GM18505 (cell line): ENCODE measurements at regions not wholly inside any gene's neighbourhood (a gene's known extent, or its start where the extent isn't known, plus 50 kb on each side); places are given as distances from the start of the nearest gene placed in this dataset.
"Not testable (repeated sequence)": the region's sequence is repeated elsewhere in the genome, so short reads cannot be mapped to it uniquely, and the experiment has no call there.

Source experiments
- ATAC-seq: cut with Tn5 transposase; IDR thresholded peaks from one replicate; pipeline ENCODE4 v1.9.1; 2021; ENCODE audit not compliant: unreplicated experiment
- POLR2A ChIP-seq: IDR thresholded peaks from 4 replicates; pipeline ENCODE4 v1.6.1; 2011; ENCODE audit warnings: borderline replicate concordance; ENCODE audit not compliant: insufficient read depth, insufficient read length; ENCODE audit errors: extremely low read depth

DNA sequence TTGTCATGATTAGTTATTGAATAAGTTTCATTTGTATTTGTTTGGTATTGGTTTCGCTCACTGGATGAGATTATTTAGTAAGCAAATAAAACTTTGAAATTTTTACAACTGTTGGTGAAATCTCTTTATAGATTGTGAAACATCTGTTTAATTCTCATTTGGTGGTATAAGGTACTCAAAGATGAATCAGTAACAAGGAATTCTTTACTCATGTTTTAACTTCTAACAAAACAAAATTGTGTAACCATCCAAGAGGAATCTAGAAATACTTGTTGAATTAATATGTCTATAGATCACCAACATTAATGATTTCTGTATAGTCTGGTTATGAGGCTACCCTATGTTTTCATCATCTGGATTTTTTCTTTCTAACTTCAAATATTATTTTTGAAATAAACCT lies 62.8 kb upstream of the USP25 start:
- TF ChIP-seq POLR2A = no peak
- ATAC-seq = no peak

DNA sequence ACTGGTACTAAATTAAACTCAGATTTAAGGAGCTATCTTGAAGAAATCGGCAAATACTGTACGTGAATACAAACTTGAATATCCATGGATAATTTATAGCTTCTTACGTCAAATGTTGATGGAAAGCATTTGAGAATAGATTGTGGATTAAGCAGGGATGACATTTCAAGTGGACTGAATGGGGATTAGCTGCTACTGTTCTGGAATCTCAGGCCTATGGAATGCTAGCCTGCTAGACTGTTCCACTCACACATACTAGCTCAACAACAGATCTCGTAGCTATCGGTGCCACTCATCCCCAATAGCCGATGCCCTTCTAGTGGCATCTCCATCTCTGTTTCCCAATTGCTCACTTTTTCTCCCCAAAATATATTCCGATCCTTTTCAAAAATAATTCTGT lies 62.0 kb upstream of the USP25 start:
- ATAC-seq = no peak
- no peak for TF ChIP-seq POLR2A

DNA sequence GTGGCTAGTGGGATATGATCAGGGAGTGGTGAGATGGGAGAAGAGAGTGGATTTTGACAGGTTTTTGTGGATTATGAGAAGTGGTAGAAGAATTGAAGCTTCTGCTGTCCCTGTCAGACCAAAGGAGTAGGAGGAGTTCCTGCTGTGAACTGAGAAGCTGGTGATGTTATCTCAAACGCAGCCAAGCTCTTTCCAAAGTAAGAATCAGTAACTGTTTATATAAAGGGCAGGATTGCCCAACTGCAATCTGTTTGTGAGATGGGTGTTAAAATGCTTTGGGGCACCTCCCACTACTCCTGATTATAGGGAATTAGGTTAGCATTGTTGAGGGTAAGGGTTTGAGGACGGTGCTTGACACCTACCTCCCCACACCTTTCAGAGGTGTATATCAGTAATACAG lies 60.5 kb upstream of the USP25 start:
- no peak for TF ChIP-seq POLR2A
- no peak for ATAC-seq

DNA sequence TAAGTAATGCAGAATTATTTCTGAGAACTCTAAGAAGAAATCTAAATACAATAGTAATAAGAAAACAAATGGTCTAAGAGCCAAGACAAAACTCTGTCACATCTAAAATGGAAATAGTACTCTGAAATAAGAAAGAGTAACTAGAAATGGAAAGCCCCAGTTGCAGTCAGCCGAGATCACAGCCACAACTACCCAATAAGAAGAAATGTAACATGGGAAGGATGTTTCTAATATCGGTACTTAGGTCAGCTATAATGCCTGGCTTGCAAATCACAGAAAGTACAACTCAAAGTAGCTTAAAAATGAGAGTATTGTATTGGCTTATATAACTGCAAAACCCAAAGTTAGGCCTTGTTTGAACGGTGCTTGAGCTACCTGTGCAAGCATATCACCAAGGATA lies 58.6 kb upstream of the USP25 start:
- ATAC-seq = peak; percentile 44
- TF ChIP-seq POLR2A = no peak

DNA sequence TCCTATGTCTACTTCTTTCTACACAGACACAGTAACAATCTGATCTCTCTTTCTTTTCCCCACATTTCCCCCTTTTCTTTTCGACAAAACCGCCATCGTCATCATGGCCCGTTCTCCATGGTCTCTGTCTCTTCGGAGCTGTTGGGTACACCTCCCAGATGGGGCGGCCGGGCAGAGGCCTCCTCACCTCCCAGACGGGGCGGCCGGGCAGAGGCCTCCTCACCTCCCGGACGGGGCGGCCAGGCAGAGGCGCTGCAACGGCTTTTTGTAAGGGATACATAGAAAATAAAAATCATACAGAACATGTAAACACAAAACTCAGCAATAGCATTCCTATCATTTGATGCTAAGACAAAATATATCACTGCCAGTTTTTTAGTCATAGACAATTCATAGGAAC lies 57.2 kb upstream of the USP25 start:
- ATAC-seq = not testable (repeated sequence)

DNA sequence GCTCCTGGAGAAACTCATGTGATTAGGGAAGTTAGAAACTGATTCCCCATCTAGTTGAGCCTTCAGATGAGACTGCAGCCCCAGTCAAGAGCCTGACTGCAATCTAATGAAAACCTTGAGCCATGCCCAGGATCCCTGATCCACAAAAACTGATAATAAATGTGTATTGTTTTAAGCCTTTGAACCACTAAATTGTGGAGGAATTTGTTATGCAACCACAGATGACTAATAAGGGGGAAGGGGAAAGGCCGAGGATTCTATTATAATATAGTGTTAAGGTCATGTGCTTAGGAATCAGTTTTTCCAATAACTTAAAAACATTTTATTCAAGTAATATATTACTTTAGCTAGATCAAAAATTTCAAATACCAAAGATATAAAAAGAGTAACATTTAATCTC lies 52.8 kb upstream of the USP25 start:
- no peak for TF ChIP-seq POLR2A
- ATAC-seq = no peak

DNA sequence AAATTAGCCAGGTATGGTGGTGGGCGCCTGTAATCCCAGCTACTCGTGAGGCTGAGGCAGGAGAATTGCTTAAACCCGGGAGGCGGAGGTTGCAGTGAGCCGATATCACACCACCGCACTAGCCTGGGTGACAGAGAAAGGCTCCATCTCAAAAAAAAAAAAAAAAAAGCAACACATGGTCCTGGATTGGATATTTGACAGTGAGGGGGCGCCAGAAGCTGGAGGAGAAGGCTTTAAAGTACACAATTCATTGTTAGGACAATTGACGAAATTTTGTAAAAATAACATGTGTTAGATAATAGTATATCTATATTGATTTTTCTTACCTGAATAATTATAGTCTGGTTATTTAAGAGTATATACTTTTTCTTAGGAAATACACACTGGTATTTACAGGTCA lies 50.2 kb upstream of the USP25 start:
- ATAC-seq = no peak
- TF ChIP-seq POLR2A = no peak
